CD4-positive, alpha-beta T cell treated with Interleukin-2 at 100 ng/mL for 4 hours (primary cell): ENCODE measurements at regions not wholly inside any gene's neighbourhood (a gene's known extent, or its start where the extent isn't known, plus 50 kb on each side); places are given as distances from the start of the nearest gene placed in this dataset.
"Not testable (repeated sequence)": the region's sequence is repeated elsewhere in the genome, so short reads cannot be mapped to it uniquely, and the experiment has no call there.

Experiments
- DNase-seq: peaks from one replicate; pipeline ENCODE4 v3.0.0-alpha.2; 2020; ENCODE audit warnings: low spot score

DNA sequence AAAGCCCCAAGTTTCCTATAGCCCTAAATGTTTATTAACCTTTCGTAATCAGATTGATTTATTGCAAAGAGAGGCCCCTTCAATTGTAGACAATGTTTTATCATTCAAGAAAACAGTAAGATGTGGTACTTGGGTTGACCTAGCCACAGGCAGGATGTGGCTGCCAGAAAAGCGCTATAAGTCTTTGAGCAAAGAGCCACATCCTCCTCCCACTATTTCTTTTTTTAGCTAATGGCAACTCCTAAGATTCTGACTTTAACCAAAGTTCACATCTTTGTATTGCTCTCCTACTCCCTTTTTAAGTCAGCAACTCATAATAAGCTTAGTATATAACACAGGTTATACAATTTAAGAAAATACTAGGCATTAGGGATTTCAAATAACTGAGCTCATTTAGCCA is 70.7 kb upstream of the PPP3CA start:
- peak; percentile 57 for DNase-seq

DNA sequence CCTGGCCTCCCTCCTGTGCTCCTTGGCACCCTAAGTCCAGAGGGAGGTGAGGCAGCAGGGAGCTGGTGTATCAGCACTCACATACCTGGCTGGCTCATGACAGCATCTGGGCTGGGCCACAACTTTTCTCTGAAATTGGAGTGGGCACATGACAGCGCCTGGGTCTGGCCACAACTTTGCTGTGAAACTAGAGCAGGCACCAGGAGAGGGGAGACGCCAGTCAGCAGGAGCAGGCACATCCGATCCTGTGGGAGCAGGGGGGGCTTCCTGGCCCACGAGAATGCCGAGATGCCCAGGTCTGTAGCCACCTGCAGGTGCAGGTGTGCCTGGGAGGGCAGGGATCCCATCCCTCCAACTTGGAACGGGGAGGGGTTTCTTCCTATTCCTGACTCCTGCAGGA is 69.7 kb upstream of the PPP3CA start:
- no peak for DNase-seq

DNA sequence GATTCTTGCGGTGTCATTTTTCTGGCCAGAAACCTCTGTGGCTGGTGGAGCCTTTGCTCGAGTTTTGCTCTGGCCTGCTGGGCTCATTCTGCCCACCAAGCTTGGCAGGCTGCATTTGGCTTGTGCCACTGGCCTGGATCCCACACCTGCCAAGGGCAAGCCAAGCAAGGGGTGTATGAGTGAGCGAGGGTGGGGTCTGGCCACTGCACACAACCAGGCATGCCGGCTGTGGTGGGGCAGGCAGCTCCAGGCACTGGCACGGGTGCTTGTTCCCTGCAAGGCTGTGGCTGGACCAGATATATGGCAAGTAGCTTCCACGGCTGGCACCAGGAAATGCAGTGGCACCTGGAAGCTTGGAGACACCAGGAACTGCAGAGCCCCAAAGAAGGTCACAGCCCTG is 68.6 kb upstream of the PPP3CA start:
- DNase-seq = no peak

DNA sequence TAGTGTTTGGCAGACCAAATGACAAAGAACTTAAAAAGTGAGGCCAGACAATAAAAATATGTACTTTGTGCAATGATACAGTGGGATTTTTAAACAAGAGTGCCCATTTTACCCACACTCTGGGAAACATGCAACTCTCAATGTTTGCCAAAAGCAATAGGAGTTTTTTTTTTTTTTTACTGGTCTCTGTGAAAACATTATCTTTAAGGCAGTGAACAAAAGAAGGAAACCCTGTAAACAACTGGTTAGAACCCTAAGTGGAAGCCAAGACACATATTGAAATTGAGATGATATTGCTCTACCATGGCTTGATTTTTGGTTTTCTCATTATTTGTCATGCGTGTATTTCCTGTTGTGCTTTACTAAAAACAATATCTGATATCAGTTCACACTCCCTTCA is 67.2 kb upstream of the PPP3CA start:
- DNase-seq = no peak

DNA sequence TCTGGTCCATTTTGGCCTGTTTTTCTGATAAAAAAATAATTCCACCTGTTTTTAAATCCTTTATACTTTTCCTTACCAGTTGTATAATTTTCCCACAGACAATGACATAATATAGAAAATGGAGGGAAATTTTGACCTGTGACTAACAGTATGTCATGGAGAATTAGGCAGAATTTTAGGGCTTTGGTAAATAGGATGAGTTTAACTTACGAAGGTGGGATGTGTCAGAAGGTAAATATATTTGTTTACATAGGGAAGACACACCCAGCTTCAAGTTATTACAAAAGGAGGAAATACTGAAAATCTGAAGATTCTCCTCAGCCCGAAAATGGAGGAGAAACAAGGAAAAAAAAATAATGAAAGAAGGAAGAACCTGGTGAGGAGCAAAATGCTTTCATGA is 64.6 kb upstream of the PPP3CA start:
- DNase-seq = no peak

DNA sequence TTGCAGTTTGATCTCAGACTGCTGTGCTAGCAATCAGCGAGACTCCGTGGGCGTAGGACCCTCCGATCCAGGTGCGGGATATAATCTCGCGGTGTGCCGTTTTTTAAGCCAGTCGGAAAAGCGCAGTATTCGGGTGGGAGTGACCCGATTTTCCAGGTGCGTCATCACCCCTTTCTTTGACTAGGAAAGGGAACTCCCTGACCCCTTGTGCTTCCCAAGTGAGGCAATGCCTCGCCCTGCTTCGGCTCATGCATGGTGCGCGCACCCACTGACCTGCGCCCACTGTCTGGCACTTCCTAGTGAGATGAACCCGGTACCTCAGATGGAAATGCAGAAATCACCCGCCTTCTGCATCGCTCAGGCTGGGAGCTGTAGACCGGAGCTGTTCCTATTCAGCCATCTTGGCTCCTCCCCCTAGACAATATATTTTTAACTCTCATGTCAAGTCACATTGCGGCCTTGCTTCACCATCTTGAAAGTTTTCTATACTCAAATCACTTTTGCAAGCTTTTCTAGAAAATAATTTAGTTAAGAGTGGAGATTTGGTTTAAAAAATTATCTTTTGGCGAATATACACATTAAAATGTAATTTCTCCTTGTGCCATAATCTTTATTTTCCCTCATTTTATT is 64.1 kb upstream of the PPP3CA start:
- DNase-seq = not testable (repeated sequence)

DNA sequence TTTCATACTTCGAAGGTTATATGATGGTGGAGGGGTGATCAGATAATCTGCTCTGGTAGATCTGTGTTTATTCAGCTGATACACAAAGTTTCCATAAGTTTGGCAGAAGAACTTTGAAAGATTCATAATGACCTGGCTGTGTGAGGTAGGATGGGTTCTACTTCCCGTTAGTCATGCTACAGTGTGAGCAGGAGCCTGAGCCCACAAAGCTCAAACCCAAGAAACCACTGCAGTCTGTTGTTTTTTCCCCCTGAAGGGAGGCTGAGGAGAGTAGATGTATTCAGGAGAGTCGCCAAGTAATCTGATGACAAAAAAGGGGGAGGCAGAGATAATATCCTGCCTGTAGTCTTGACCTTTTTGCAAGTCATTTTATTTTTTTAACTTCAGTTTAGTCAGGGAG is 52.8 kb upstream of the PPP3CA start:
- DNase-seq = no peak

DNA sequence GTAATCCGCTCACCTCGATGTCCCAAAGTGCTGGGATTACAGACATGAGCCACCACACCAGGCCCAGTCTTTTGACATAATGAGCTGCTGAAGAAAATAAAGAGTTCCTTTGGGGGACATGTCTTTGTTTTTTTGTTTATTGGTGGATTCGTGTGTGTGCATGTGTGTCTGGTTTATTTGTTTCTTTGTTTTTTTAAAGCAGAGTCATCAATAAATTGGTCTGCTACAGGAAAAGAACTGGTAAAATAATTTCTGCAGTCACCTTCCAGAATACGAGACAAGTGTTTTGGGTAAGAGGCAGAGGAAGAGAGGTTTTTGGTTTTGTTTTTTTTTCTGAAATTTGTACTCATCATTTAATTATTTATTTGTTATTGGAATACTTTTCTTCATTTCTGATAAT is 51.5 kb upstream of the PPP3CA start:
- DNase-seq = no peak
